BLaER1 (cell line): ENCODE measurements at regions not wholly inside any gene's neighbourhood (a gene's known extent, or its start where the extent isn't known, plus 50 kb on each side); places are given as distances from the start of the nearest gene placed in this dataset.
"Not testable (repeated sequence)": the region's sequence is repeated elsewhere in the genome, so short reads cannot be mapped to it uniquely, and the experiment has no call there.

ENCODE experiments used
- H3K27ac ChIP-seq: shearing (Covaris generic); formaldehyde crosslinking; 2 replicates; pipeline ENCODE4 v1.8.1; 2022
- H3K27me3 ChIP-seq: shearing (Covaris generic); formaldehyde crosslinking; 2 replicates; pipeline ENCODE4 v1.8.1; 2022
- H3K36me3 ChIP-seq: shearing (Covaris generic); formaldehyde crosslinking; 2 replicates; pipeline ENCODE4 v1.8.1; 2022
- H3K4me1 ChIP-seq: shearing (Covaris generic); formaldehyde crosslinking; 2 replicates; pipeline ENCODE4 v1.8.1; 2022
- H3K4me2 ChIP-seq: shearing (Covaris generic); formaldehyde crosslinking; 2 replicates; pipeline ENCODE4 v1.8.1; 2022
- H3K4me3 ChIP-seq: shearing (Covaris generic); formaldehyde crosslinking; 2 replicates; pipeline ENCODE4 v1.8.1; 2022
- H3K9ac ChIP-seq: shearing (Covaris generic); formaldehyde crosslinking; 2 replicates; pipeline ENCODE4 v1.8.1; 2022
- H3K9me3 ChIP-seq: shearing (Covaris generic); formaldehyde crosslinking; 2 replicates; pipeline ENCODE4 v1.8.1; 2022
- H4K20me1 ChIP-seq: shearing (Covaris generic); formaldehyde crosslinking; 2 replicates; pipeline ENCODE4 v1.8.1; 2022
- Cebpa-rat ChIP-seq: shearing (Covaris generic); IDR thresholded peaks from 2 replicates; pipeline ENCODE4 v1.8.1; 2022

DNA sequence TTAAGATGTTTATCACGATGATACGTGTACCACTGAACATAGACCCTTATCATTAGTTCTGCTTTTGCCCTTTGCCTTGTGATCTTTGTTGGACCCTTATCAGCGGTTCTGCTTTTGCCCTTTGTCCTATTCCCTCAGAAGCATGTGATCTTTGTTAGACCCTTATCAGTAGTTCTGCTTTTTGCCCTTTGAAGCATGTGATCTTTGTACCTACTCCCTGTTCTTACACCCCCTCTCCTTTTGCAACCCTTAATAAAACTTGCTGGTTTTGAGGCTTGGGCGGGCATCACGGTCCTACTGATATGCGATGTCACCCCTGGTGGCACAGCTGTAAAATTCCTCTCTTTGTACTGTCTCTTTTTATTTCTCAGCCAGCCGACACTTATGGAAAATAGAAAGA lies 117.0 kb downstream of the SDHAF3 start:
- not testable (repeated sequence) for H3K9ac ChIP-seq, H3K4me3 ChIP-seq, H3K27me3 ChIP-seq, H3K4me2 ChIP-seq, H3K36me3 ChIP-seq, H4K20me1 ChIP-seq, H3K4me1 ChIP-seq, H3K27ac ChIP-seq
- H3K9me3 ChIP-seq: peaks cover 30% of the 10 kb centered on the region

DNA sequence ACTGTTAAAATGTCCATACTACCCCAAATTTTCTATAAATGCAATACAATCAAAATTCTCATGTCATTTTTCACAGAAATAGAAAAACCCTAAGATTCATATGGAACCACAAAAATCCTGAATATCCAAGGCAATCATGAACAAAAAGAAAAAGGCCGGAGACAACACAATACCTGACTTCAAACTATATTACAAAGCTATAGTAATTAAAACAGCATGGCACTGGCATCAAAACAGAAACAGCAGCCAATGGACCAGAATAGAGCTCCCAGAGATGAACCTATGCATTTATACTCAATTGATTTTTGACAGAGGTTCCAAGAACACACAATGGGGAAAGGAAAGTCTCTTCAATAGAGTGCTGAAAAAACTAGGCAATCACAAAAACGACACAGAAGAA lies 128.8 kb downstream of the SDHAF3 start:
- H3K27ac ChIP-seq: no peak overlapping the region
- H3K9ac ChIP-seq: no peak overlapping the region
- no peak for TF ChIP-seq Cebpa-rat
- H3K9me3 ChIP-seq: peaks cover 12% of the 10 kb centered on the region
- H3K4me1 ChIP-seq: no peaks in the 10 kb centered on the region
- no peaks in the 10 kb centered on the region for H3K27me3 ChIP-seq
- no peak overlapping the region for H3K4me2 ChIP-seq
- no peak overlapping the region for H3K4me3 ChIP-seq
- H3K36me3 ChIP-seq: no peaks in the 10 kb centered on the region
- no peaks in the 10 kb centered on the region for H4K20me1 ChIP-seq

DNA sequence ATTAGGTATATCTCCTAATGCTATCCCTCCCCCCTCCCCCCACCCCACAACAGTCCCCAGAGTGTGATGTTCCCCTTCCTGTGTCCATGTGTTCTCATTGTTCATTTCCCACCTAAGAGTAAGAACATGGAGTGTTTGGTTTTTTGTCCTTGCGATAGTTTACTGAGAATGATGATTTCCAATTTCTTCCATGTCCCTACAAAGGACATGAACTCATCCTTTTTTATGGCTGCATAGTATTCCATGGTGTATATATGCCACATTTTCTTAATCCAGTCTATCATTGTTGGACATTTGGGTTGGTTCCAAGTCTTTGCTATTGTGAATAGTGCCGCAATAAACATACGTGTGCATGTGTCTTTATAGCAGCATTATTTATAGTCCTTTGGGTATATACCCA lies 140.7 kb downstream of the SDHAF3 start:
- not testable (repeated sequence) for H3K4me1 ChIP-seq, H3K27ac ChIP-seq, H4K20me1 ChIP-seq, H3K9ac ChIP-seq, H3K4me3 ChIP-seq, H3K36me3 ChIP-seq, H3K4me2 ChIP-seq, H3K9me3 ChIP-seq, H3K27me3 ChIP-seq

DNA sequence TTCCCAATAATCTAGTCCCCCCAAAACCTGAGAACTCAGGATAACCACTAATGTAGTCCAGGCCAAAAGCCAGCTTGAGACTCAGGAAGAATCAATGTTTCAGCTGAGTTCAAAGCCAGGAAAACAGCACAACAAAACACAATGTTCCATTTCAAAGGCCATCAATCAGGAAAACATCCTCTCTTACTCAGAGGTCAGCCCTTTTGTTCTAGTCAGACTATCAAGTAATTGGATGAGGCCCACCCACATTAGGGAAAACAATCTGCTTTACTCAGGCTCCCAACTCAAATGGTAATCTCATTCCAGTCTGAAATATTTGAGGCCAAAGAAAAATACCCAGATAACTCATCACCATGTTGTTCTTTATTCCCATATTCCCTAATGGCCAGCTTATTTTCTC lies 152.2 kb downstream of the SDHAF3 start:
- Histone ChIP-seq H3K9ac (no peak overlapping the region), H3K27me3 (no peaks in the 10 kb centered on the region), H3K4me1 (no peaks in the 10 kb centered on the region), H3K4me2 (no peak overlapping the region), H3K36me3 (no peaks in the 10 kb centered on the region), H3K27ac (no peak overlapping the region), H3K4me3 (no peak overlapping the region), H3K9me3 (no peaks in the 10 kb centered on the region), H4K20me1 (no peaks in the 10 kb centered on the region)
- TF ChIP-seq Cebpa-rat: no peak

DNA sequence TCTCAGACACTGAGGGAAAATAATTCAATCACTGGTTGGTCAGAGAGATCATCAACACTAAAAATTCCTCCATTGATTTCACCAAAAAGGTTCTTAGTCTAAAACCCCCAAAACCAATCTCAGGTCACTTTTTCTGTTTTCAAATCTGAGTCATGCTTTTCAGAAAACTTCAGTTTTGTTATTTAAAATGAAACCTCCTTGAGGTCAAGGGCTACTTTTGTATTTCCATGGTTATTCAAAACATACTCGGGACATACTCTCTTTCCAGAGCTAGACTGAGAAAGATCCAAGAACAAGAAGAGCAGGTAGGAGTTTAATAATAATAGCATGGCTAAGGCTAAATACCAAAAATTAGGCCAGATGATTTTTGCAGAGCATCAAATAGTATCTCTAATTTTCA lies 152.8 kb downstream of the SDHAF3 start:
- Histone ChIP-seq H3K9me3 (no peaks in the 10 kb centered on the region), H3K27me3 (no peaks in the 10 kb centered on the region), H3K36me3 (no peaks in the 10 kb centered on the region), H3K9ac (no peak overlapping the region), H3K4me3 (no peak overlapping the region), H3K4me2 (no peak overlapping the region), H4K20me1 (no peaks in the 10 kb centered on the region), H3K27ac (no peak overlapping the region), H3K4me1 (no peaks in the 10 kb centered on the region)
- no peak for TF ChIP-seq Cebpa-rat

DNA sequence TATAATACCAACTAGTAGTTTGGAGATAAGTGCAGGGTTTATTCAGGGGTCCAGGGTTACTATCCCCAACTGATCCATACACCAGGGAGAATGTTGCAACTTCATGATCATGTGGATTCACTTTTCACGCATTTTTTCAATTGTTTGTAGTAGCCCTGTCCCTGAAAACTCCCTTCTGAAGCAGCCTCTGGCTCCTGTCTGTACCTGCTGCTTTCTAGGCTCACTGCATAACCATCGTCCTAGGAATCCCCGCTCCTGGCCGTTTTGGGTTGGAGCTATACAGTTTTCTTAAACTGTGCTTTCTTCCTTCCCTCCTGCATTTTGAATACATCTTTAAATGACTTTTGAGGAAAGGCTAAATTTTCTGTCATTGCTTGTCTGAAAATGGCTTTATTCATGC lies 154.1 kb downstream of the SDHAF3 start:
- no peak for TF ChIP-seq Cebpa-rat
- Histone ChIP-seq H4K20me1 (no peaks in the 10 kb centered on the region), H3K27ac (no peak overlapping the region), H3K4me1 (no peaks in the 10 kb centered on the region), H3K9me3 (no peaks in the 10 kb centered on the region), H3K4me3 (no peak overlapping the region), H3K9ac (no peak overlapping the region), H3K4me2 (no peak overlapping the region), H3K36me3 (no peaks in the 10 kb centered on the region), H3K27me3 (no peaks in the 10 kb centered on the region)

DNA sequence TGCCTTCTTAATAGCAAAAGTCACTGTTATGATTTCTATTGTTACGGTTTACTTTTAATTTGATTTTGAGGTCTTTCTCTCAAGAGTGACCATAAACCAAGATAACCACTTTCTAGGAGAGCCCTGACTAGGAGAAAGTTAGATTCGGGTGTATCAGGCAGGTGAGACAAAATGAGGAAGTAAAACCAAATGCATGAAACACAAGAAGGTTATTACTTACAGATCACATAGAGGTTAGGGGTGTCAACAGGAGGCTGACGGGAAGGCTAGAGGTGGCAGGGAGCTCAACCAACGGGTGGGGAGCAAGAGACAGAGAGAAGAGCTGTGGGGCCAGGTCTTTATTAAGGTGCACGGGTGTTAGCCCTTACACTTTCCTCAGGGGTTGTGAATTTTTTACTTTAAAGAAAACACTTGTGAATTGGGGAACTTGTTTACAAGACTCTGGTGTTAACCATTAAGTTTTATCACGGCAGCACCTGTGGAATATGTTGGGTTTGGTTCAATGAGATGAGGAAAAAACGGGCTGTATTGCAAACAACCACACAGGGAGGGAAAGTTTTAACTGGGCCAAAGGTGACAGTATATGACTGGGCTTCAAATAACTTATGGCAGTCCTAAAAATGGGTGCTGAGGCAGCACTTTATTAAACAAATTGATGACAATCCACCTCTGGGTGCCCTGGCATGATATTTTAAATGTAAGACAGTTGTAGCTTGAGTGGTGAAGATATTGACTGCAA lies 154.9 kb downstream of the SDHAF3 start:
- Histone ChIP-seq H3K9me3 (no peaks in the 10 kb centered on the region), H3K9ac (no peak overlapping the region), H3K4me2 (no peak overlapping the region), H3K36me3 (no peaks in the 10 kb centered on the region), H3K27me3 (no peaks in the 10 kb centered on the region), H3K27ac (no peak overlapping the region), H3K4me3 (no peak overlapping the region), H4K20me1 (no peaks in the 10 kb centered on the region), H3K4me1 (no peaks in the 10 kb centered on the region)
- no peak for TF ChIP-seq Cebpa-rat

DNA sequence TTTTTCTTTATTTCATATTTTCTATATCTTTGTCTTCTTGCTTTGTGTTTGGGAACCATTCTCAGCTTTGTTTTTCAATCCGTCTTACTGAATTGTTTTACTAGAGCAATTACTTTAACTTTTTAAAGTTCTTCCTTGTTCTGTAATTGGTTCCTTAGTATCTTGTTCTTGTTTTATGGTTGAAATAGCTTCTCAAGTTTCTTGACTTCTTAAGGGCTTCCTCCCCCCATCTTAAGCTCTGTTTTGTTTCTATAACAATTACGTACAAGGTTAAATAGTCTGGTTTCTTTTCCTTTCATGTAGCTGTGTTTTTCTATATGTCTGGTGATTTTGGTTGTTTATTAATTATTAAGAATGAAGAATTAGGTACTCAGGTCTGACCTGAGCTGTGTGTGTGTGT lies 158.0 kb downstream of the SDHAF3 start:
- Histone ChIP-seq H3K36me3 (no peaks in the 10 kb centered on the region), H3K27ac (no peak overlapping the region), H3K27me3 (no peaks in the 10 kb centered on the region), H4K20me1 (no peaks in the 10 kb centered on the region), H3K9ac (no peak overlapping the region), H3K4me2 (no peak overlapping the region), H3K4me3 (no peak overlapping the region), H3K9me3 (no peaks in the 10 kb centered on the region), H3K4me1 (no peaks in the 10 kb centered on the region)
- no peak for TF ChIP-seq Cebpa-rat

DNA sequence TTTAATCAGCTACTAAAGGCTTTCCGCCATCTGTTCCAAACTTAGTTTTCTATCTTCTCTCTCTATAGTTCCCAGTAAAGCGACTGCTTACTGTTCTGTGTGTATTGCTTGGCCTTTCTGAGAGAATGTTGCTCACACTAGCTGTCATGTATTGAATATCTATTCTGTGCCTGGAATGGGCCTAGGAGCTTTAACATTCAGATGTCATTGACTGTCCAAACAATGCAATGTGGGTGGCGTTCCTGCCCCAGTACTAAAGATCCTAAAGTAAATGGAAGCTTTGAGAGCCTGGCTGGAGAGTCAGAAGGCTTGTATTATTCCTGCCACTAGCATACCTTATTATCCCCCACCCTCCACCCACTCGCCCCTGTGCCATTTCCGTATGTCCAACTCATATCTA lies 163.5 kb downstream of the SDHAF3 start:
- Histone ChIP-seq H3K27ac (no peak overlapping the region), H3K4me2 (no peak overlapping the region), H3K9ac (no peak overlapping the region), H3K4me1 (no peaks in the 10 kb centered on the region), H3K27me3 (no peaks in the 10 kb centered on the region), H3K4me3 (no peak overlapping the region), H4K20me1 (no peaks in the 10 kb centered on the region), H3K9me3 (no peaks in the 10 kb centered on the region), H3K36me3 (no peaks in the 10 kb centered on the region)
- no peak for TF ChIP-seq Cebpa-rat

DNA sequence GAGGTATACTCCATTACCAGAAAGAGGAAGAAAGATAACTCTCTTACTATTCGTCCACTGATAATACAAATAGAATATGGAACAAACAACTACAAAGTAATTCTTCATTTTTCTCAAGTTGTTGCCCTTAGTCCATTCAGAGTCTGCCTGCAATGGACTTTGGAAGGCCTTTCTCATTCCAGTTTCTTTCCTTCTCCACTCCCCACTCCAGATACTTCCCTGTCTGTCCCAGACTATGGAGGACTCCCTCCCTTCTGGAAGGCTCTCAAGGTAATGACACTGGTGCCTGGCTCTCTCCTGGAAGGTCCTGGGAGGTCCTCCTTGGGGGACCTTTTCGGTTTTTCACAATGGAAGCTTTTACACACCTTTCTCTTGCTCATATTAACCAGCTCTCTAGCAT lies 167.8 kb downstream of the SDHAF3 start:
- no peak overlapping the region for H3K9ac ChIP-seq
- no peak overlapping the region for H3K4me3 ChIP-seq
- no peak for TF ChIP-seq Cebpa-rat
- no peaks in the 10 kb centered on the region for H3K9me3 ChIP-seq
- no peak overlapping the region for H3K4me2 ChIP-seq
- no peak overlapping the region for H3K27ac ChIP-seq
- no peaks in the 10 kb centered on the region for H3K27me3 ChIP-seq
- H4K20me1 ChIP-seq: no peaks in the 10 kb centered on the region
- no peaks in the 10 kb centered on the region for H3K36me3 ChIP-seq
- no peaks in the 10 kb centered on the region for H3K4me1 ChIP-seq

DNA sequence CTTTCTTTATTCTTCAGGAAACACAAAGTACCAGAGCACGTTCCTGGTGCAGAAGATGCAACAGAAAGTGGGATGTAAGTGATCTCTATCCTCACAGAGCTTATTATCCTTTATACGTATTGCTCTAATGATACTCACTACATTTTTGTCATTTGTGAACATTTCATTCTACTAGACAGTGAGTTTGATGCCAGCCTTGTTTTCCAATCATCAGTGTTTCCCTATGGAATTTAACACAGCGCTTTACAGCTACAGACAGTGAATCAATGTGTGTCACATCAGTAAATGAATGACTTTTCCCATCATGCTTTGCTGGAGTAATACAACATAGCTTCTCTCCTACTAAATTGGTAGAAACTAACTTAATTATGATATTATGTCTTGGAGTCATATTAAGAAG lies 175.5 kb downstream of the SDHAF3 start:
- H3K4me2 ChIP-seq: no peak overlapping the region
- H3K4me3 ChIP-seq: no peak overlapping the region
- TF ChIP-seq Cebpa-rat: no peak
- H3K27me3 ChIP-seq: no peaks in the 10 kb centered on the region
- no peaks in the 10 kb centered on the region for H3K9me3 ChIP-seq
- no peaks in the 10 kb centered on the region for H3K4me1 ChIP-seq
- no peak overlapping the region for H3K27ac ChIP-seq
- no peak overlapping the region for H3K9ac ChIP-seq
- no peaks in the 10 kb centered on the region for H3K36me3 ChIP-seq
- H4K20me1 ChIP-seq: no peaks in the 10 kb centered on the region
